DOHH2 (cell line): ENCODE measurements at regions not wholly inside any gene's neighbourhood (a gene's known extent, or its start where the extent isn't known, plus 50 kb on each side); places are given as distances from the start of the nearest gene placed in this dataset.

Experiments
- CTCF ChIP-seq: fragments of 200-600 bp; sonication (generic); IDR thresholded peaks from one replicate; pipeline ENCODE4 v1.5.1; 2014; ENCODE audit warnings: antibody characterized with exemption, mild to moderate bottlenecking, low read depth, low read length; ENCODE audit not compliant: poor library complexity, severe bottlenecking
- EZH2phosphoT487 ChIP-seq: fragments of 200-600 bp; sonication (generic); IDR thresholded peaks from 2 replicates; pipeline ENCODE4 v1.6.1; 2017; ENCODE audit warnings: borderline replicate concordance, mild to moderate bottlenecking, antibody characterized with exemption, low read length, moderate library complexity, mixed read lengths

- no peak for TF ChIP-seq EZH2phosphoT487
- no peak for TF ChIP-seq CTCF
These were observed 295.2 kb downstream of the HLX start for GRCh38 chr1:221174330-221174993.
